Left lobe of liver (tissue), 2 donors: ENCODE measurements at regions not wholly inside any gene's neighbourhood (a gene's known extent, or its start where the extent isn't known, plus 50 kb on each side); places are given as distances from the start of the nearest gene placed in this dataset.

ENCODE experiments used
- ATAC-seq: fragments of 200-7000 bp; cut with Tn5 transposase; one replicate; pipeline ENCODE4 v1.9.1; 2020; ENCODE audit warnings: mild to moderate bottlenecking, moderate library complexity
- DNase-seq: peaks from one replicate; pipeline ENCODE4 v3.0.0-alpha.2; 2020; ENCODE audit warnings: low spot score
- donor health status: DM: no; HTN: no; CAD: no; lungs with moderate emphysema.
- donor health status: DM: no; HTN: yes; CAD: no.

GRCh38 chr20:22374678-22375590, 209.4 kb downstream of the FOXA2 start:
- DNase-seq (no peak), ATAC-seq (no peak)

- no peak for DNase-seq
- no peak for ATAC-seq
These were observed 210.3 kb downstream of the FOXA2 start for GRCh38 chr20:22374066-22374465.

GRCh38 chr20:22373164-22373895, 211.0 kb downstream of the FOXA2 start:
- ATAC-seq, result no peak
- DNase-seq, result no peak

- no peak for ATAC-seq
- no peak for DNase-seq
These were observed 212.5 kb downstream of the FOXA2 start for GRCh38 chr20:22371843-22372242.

GRCh38 chr20:22370137-22370536, 214.2 kb downstream of the FOXA2 start:
- no peak for ATAC-seq

GRCh38 chr20:22369100-22369499, 215.3 kb downstream of the FOXA2 start:
- no peak for ATAC-seq

More at GRCh38 chr20:22370137-22370536, 214.2 kb downstream of the FOXA2 start:
- no peak for DNase-seq

GRCh38 chr20:22368235-22368634, 216.1 kb downstream of the FOXA2 start:
- no peak for DNase-seq
- no peak for ATAC-seq

More at GRCh38 chr20:22369100-22369499, 215.3 kb downstream of the FOXA2 start:
- DNase-seq, result no peak

GRCh38 chr20:22366631-22367030, 217.7 kb downstream of the FOXA2 start:
- ATAC-seq, result no peak
- no peak for DNase-seq

- ATAC-seq (no peak), DNase-seq (no peak)
These were observed 229.7 kb downstream of the FOXA2 start for GRCh38 chr20:22354647-22355046.

- ATAC-seq (no peak), DNase-seq (no peak)
These were observed 230.8 kb downstream of the FOXA2 start for GRCh38 chr20:22353586-22353985.

- ATAC-seq (no peak), DNase-seq (no peak)
These were observed 232.4 kb downstream of the FOXA2 start for GRCh38 chr20:22352019-22352418.

GRCh38 chr20:22350624-22351023, 233.7 kb downstream of the FOXA2 start:
- ATAC-seq (no peak), DNase-seq (no peak)

- ATAC-seq (no peak), DNase-seq (no peak)
These were observed 236.4 kb downstream of the FOXA2 start for GRCh38 chr20:22348010-22348409.

- no peak for DNase-seq
- no peak for ATAC-seq
These were observed 237.7 kb downstream of the FOXA2 start for GRCh38 chr20:22346716-22347115.

- DNase-seq, result no peak
- no peak for ATAC-seq
These were observed 240.8 kb downstream of the FOXA2 start for GRCh38 chr20:22343612-22344011.

GRCh38 chr20:22342410-22342809, 242.0 kb downstream of the FOXA2 start:
- no peak for ATAC-seq

GRCh38 chr20:22341508-22341907, 242.9 kb downstream of the FOXA2 start:
- DNase-seq (no peak), ATAC-seq (no peak)

More at GRCh38 chr20:22342410-22342809, 242.0 kb downstream of the FOXA2 start:
- DNase-seq, result no peak

- DNase-seq (no peak), ATAC-seq (no peak)
These were observed 244.4 kb downstream of the FOXA2 start for GRCh38 chr20:22339946-22340345.

- DNase-seq (no peak), ATAC-seq (peak; percentile 82)
These were observed 245.1 kb downstream of the FOXA2 start for GRCh38 chr20:22339091-22339881.

GRCh38 chr20:22338140-22338708, 246.1 kb downstream of the FOXA2 start:
- DNase-seq (no peak), ATAC-seq (no peak)

GRCh38 chr20:22335210-22335609, 249.2 kb downstream of the FOXA2 start:
- ATAC-seq, result no peak
- no peak for DNase-seq
